ENCODE measurements at regions not wholly inside any gene's neighbourhood (a gene's known extent, or its start where the extent isn't known, plus 50 kb on each side); places are given as distances from the start of the nearest gene placed in this dataset.

DNA sequence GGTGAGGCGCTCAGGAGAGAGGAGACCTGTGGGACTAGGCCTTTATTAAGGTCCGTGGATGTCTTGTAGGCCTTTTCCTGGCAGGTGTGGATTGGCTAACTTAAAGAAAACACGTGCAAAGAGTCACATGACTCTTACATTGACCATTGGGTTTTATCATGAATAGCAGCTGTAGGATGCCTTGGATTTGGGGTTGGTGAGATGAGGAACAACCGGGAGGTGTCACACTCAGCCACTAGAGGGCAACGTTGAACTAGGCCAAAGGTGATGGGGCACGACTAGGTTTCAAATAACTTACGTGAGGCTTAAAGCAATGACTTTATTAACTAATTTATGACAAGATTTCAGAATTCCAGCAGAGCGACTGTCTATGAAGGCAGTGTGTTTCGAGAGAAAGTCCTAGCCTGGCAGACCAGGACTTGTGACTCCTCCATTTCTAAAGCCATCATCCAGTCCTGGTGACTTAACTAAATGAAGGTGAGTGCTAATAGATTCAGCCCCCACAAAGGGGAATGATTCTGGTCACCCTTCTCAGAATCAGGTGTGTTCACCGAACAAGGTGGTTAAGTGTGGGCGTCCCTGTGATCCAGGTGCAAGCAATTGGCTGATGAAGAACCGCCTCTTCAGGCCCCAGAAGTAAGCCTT, 345.6 kb downstream of the MCTP2 start:
- TF ChIP-seq, protein P1, sequence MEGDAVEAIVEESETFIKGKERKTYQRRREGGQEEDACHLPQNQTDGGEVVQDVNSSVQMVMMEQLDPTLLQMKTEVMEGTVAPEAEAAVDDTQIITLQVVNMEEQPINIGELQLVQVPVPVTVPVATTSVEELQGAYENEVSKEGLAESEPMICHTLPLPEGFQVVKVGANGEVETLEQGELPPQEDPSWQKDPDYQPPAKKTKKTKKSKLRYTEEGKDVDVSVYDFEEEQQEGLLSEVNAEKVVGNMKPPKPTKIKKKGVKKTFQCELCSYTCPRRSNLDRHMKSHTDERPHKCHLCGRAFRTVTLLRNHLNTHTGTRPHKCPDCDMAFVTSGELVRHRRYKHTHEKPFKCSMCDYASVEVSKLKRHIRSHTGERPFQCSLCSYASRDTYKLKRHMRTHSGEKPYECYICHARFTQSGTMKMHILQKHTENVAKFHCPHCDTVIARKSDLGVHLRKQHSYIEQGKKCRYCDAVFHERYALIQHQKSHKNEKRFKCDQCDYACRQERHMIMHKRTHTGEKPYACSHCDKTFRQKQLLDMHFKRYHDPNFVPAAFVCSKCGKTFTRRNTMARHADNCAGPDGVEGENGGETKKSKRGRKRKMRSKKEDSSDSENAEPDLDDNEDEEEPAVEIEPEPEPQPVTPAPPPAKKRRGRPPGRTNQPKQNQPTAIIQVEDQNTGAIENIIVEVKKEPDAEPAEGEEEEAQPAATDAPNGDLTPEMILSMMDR (IDR thresholded peaks at IDR 0.05; ENCODE audit: low read depth, low read length, poor library complexity, severe bottlenecking): peak; percentile 90
- TF ChIP-seq EZH2phosphoT487 (IDR thresholded peaks at IDR 0.05; ENCODE audit: borderline replicate concordance, low read length): no peak

Data from DOHH2 (cell line).